Astrocyte (in vitro differentiated cells and primary cell): ENCODE measurements at regions not wholly inside any gene's neighbourhood (a gene's known extent, or its start where the extent isn't known, plus 50 kb on each side); places are given as distances from the start of the nearest gene placed in this dataset.

Experiments used
- DNase-seq: peaks from one replicate; pipeline ENCODE4 v3.0.0-alpha.2; 2010; ENCODE audit warnings: low read depth
- FAIRE-seq: peaks from 2 replicates; lab custom pipeline; 2011; peaks lifted over from hg19 to GRCh38; lab: Jason Lieb, UNC
- H2AFZ ChIP-seq: 2 replicates; pipeline ENCODE4 v1.6.0; 2012; ENCODE audit warnings: low read depth, low read length, inconsistent platforms
- H3K27ac ChIP-seq: 2 replicates; pipeline ENCODE4 v1.5.1; 2011; ENCODE audit warnings: low read depth, low read length, inconsistent platforms
- H3K27me3 ChIP-seq: 2 replicates; pipeline ENCODE4 v1.6.0; 2011; ENCODE audit warnings: low read length, inconsistent platforms; ENCODE audit not compliant: insufficient read depth
- H3K36me3 ChIP-seq: 2 replicates; pipeline ENCODE4 v1.5.1; 2011; ENCODE audit warnings: low read length, inconsistent platforms; ENCODE audit not compliant: insufficient read depth
- H3K4me1 ChIP-seq: 2 replicates; pipeline ENCODE4 v1.5.1; 2011; ENCODE audit warnings: low read length, inconsistent platforms; ENCODE audit not compliant: insufficient read depth
- H3K4me2 ChIP-seq: 2 replicates; pipeline ENCODE4 v1.6.0; 2012; ENCODE audit warnings: low read length, inconsistent platforms
- H3K4me3 ChIP-seq: 2 replicates; pipeline ENCODE4 v1.5.1; 2011; ENCODE audit warnings: low read depth, mild to moderate bottlenecking, low read length, inconsistent platforms; ENCODE audit not compliant: insufficient read depth
- H3K79me2 ChIP-seq: 2 replicates; pipeline ENCODE4 v1.6.0; 2012; ENCODE audit warnings: mild to moderate bottlenecking, low read length, inconsistent platforms; ENCODE audit not compliant: insufficient read depth
- H3K9ac ChIP-seq: 2 replicates; pipeline ENCODE4 v1.6.0; 2012; ENCODE audit warnings: mild to moderate bottlenecking, low read length, inconsistent platforms
- H3K9me3 ChIP-seq: 2 replicates; pipeline ENCODE4 v1.5.1; 2012; ENCODE audit warnings: low read depth, mild to moderate bottlenecking, low read length, inconsistent platforms; ENCODE audit not compliant: insufficient read depth
- H4K20me1 ChIP-seq: 2 replicates; pipeline ENCODE4 v1.6.0; 2012; ENCODE audit warnings: low read length, inconsistent platforms; ENCODE audit not compliant: insufficient read depth
- H3K27ac Mint-ChIP-seq: one replicate; pipeline ENCODE4 v1.8.0; 2021; ENCODE audit warnings: mild to moderate bottlenecking, mixed read lengths; ENCODE audit not compliant: unreplicated experiment
- H3K27me3 Mint-ChIP-seq: one replicate; pipeline ENCODE4 v1.8.0; 2021; ENCODE audit warnings: low read depth, mixed read lengths; ENCODE audit not compliant: unreplicated experiment
- H3K36me3 Mint-ChIP-seq: one replicate; pipeline ENCODE4 v1.8.0; 2021; ENCODE audit warnings: low read depth, mixed read lengths; ENCODE audit not compliant: unreplicated experiment
- H3K4me1 Mint-ChIP-seq: one replicate; pipeline ENCODE4 v1.8.0; 2021; ENCODE audit warnings: low read depth, mixed read lengths; ENCODE audit not compliant: unreplicated experiment
- H3K4me3 Mint-ChIP-seq: one replicate; pipeline ENCODE4 v1.8.0; 2021; ENCODE audit warnings: mild to moderate bottlenecking, moderate library complexity, mixed read lengths; ENCODE audit not compliant: unreplicated experiment
- H3K9me3 Mint-ChIP-seq: one replicate; pipeline ENCODE4 v1.8.0; 2021; ENCODE audit warnings: mild to moderate bottlenecking, mixed read lengths; ENCODE audit not compliant: unreplicated experiment
- CTCF ChIP-seq: IDR thresholded peaks from 2 replicates; pipeline ENCODE4 v1.5.1; 2011; ENCODE audit warnings: low read depth, mild to moderate bottlenecking, inconsistent platforms, low read length, moderate library complexity; ENCODE audit not compliant: insufficient read depth
- EZH2 ChIP-seq: IDR thresholded peaks from 2 replicates; pipeline ENCODE4 v1.6.1; 2012; ENCODE audit warnings: mild to moderate bottlenecking, low read length, inconsistent platforms; ENCODE audit not compliant: insufficient read depth

GRCh38 chr4:136670265-136670664, 862.0 kb downstream of the PCDH18 start:
- H3K4me1 Mint-ChIP-seq, result no peaks in the 10 kb centered on the region
- Histone ChIP-seq H3K79me2 (no peaks in the 10 kb centered on the region), H3K9me3 (no peaks in the 10 kb centered on the region), H4K20me1 (no peaks in the 10 kb centered on the region), H3K4me3 (no peak overlapping the region), H3K4me2 (no peak overlapping the region), H3K9ac (no peak overlapping the region), H3K27me3 (no peaks in the 10 kb centered on the region), H3K4me1 (peaks cover 4% of the 10 kb centered on the region), H2AFZ (no peak overlapping the region), H3K27ac (no peak overlapping the region), H3K36me3 (no peaks in the 10 kb centered on the region)
- no peak for TF ChIP-seq CTCF
- no peak for TF ChIP-seq EZH2
- no peak overlapping the region for H3K27ac Mint-ChIP-seq
- H3K9me3 Mint-ChIP-seq, result no peaks in the 10 kb centered on the region
- no peaks in the 10 kb centered on the region for H3K27me3 Mint-ChIP-seq
- DNase-seq (no peak), FAIRE-seq (no peak)
- H3K36me3 Mint-ChIP-seq, result no peaks in the 10 kb centered on the region
- H3K4me3 Mint-ChIP-seq, result no peak overlapping the region

- TF ChIP-seq EZH2 (no peak), CTCF (no peak)
- Histone ChIP-seq H3K4me2 (no peak overlapping the region), H2AFZ (no peak overlapping the region), H3K79me2 (no peaks in the 10 kb centered on the region), H3K4me3 (no peak overlapping the region), H3K9me3 (no peaks in the 10 kb centered on the region), H3K4me1 (peaks cover 4% of the 10 kb centered on the region), H3K36me3 (no peaks in the 10 kb centered on the region), H3K27me3 (no peaks in the 10 kb centered on the region), H4K20me1 (no peaks in the 10 kb centered on the region), H3K9ac (no peak overlapping the region), H3K27ac (no peak overlapping the region)
- FAIRE-seq, result no peak
- Mint-ChIP-seq H3K9me3 (no peaks in the 10 kb centered on the region), H3K36me3 (no peaks in the 10 kb centered on the region), H3K27ac (no peak overlapping the region), H3K27me3 (no peaks in the 10 kb centered on the region), H3K4me3 (no peak overlapping the region), H3K4me1 (no peaks in the 10 kb centered on the region)
- no peak for DNase-seq
Measured at GRCh38 chr4:136664988-136665387, 867.3 kb downstream of the PCDH18 start.

GRCh38 chr4:136662539-136662938, 869.8 kb downstream of the PCDH18 start:
- H3K9me3 Mint-ChIP-seq, result no peaks in the 10 kb centered on the region
- TF ChIP-seq CTCF (no peak), EZH2 (no peak)
- no peaks in the 10 kb centered on the region for H3K27me3 ChIP-seq
- H3K9ac ChIP-seq, result no peak overlapping the region
- H4K20me1 ChIP-seq, result no peaks in the 10 kb centered on the region
- H3K4me2 ChIP-seq, result no peak overlapping the region
- no peaks in the 10 kb centered on the region for H3K4me1 ChIP-seq
- H3K36me3 ChIP-seq, result no peaks in the 10 kb centered on the region
- no peaks in the 10 kb centered on the region for H3K27me3 Mint-ChIP-seq
- H3K27ac Mint-ChIP-seq, result no peak overlapping the region
- no peaks in the 10 kb centered on the region for H3K9me3 ChIP-seq
- no peak overlapping the region for H3K4me3 Mint-ChIP-seq
- FAIRE-seq (no peak), DNase-seq (no peak)
- no peak overlapping the region for H3K4me3 ChIP-seq
- no peak overlapping the region for H2AFZ ChIP-seq
- no peaks in the 10 kb centered on the region for H3K79me2 ChIP-seq
- no peaks in the 10 kb centered on the region for H3K4me1 Mint-ChIP-seq
- no peak overlapping the region for H3K27ac ChIP-seq
- no peaks in the 10 kb centered on the region for H3K36me3 Mint-ChIP-seq
